HG03135 (cell line): ENCODE measurements at regions not wholly inside any gene's neighbourhood (a gene's known extent, or its start where the extent isn't known, plus 50 kb on each side); places are given as distances from the start of the nearest gene placed in this dataset.

ENCODE experiments used
- ATAC-seq: cut with Tn5 transposase; IDR thresholded peaks from one replicate; pipeline ENCODE4 v1.9.1; 2021; ENCODE audit warnings: mild to moderate bottlenecking, moderate library complexity; ENCODE audit not compliant: unreplicated experiment

GRCh38 chr10:4456279-4456678, 369.7 kb upstream of the AKR1E2 start:
- no peak for ATAC-seq

GRCh38 chr10:4453950-4454349, 372.1 kb upstream of the AKR1E2 start:
- ATAC-seq, result no peak

- ATAC-seq, result no peak
Observed at GRCh38 chr10:4453276-4453675, 372.7 kb upstream of the AKR1E2 start.

GRCh38 chr10:4450981-4451908, 374.8 kb upstream of the AKR1E2 start:
- ATAC-seq, result no peak

- no peak for ATAC-seq
Observed at GRCh38 chr10:4450169-4450568, 375.8 kb upstream of the AKR1E2 start.

GRCh38 chr10:4448030-4448429, 378.0 kb upstream of the AKR1E2 start:
- ATAC-seq, result no peak

GRCh38 chr10:4443419-4443818, 382.6 kb upstream of the AKR1E2 start:
- ATAC-seq, result no peak

GRCh38 chr10:4442296-4442695, 383.7 kb upstream of the AKR1E2 start:
- no peak for ATAC-seq

GRCh38 chr10:4440260-4440659, 385.7 kb upstream of the AKR1E2 start:
- no peak for ATAC-seq

- no peak for ATAC-seq
Observed at GRCh38 chr10:4437791-4438190, 388.2 kb upstream of the AKR1E2 start.

- no peak for ATAC-seq
Observed at GRCh38 chr10:4437061-4437460, 388.9 kb upstream of the AKR1E2 start.

- ATAC-seq, result no peak
Observed at GRCh38 chr10:4436103-4436502, 389.9 kb upstream of the AKR1E2 start.

- no peak for ATAC-seq
Observed at GRCh38 chr10:4434516-4435071, 391.4 kb upstream of the AKR1E2 start.

GRCh38 chr10:4434105-4434504, 391.9 kb upstream of the AKR1E2 start:
- ATAC-seq, result no peak

- no peak for ATAC-seq
Observed at GRCh38 chr10:4431114-4431863, 394.7 kb upstream of the AKR1E2 start.

- ATAC-seq, result no peak
Observed at GRCh38 chr10:4429571-4429970, 396.4 kb upstream of the AKR1E2 start.

GRCh38 chr10:4427532-4427931, 398.5 kb upstream of the AKR1E2 start:
- ATAC-seq, result no peak

- ATAC-seq, result no peak
Observed at GRCh38 chr10:4426866-4427265, 399.1 kb upstream of the AKR1E2 start.

- ATAC-seq, result no peak
Observed at GRCh38 chr10:4409319-4409718, 416.7 kb upstream of the AKR1E2 start.

- ATAC-seq, result no peak
Observed at GRCh38 chr10:4407783-4408182, 418.2 kb upstream of the AKR1E2 start.

GRCh38 chr10:4405828-4406227, 420.2 kb upstream of the AKR1E2 start:
- no peak for ATAC-seq
